Uterus (tissue), 2 donors: ENCODE measurements at regions not wholly inside any gene's neighbourhood (a gene's known extent, or its start where the extent isn't known, plus 50 kb on each side); places are given as distances from the start of the nearest gene placed in this dataset.

Experiments
- POLR2A ChIP-seq, 2 donors: fragments of 450-650 bp; IDR thresholded peaks; one replicate each; pipeline ENCODE4 v1.6.1; 2016; ENCODE audit warnings: antibody characterized with exemption in 2 of 2, mild to moderate bottlenecking in 1 of 2, moderate library complexity in 1 of 2
- TF ChIP-seq, protein P1 (sequence below), 4 experiments: fragments of 200-600 bp in 2 of 4; fragments of 450-650 bp in 2 of 4; sonication (generic) in 2 of 4; IDR thresholded peaks; one replicate each; pipeline ENCODE4 v1.5.1; 2016 to 2019; ENCODE audit warnings: antibody characterized with exemption in 4 of 4, mild to moderate bottlenecking in 2 of 4, moderate library complexity in 1 of 4

DNA sequence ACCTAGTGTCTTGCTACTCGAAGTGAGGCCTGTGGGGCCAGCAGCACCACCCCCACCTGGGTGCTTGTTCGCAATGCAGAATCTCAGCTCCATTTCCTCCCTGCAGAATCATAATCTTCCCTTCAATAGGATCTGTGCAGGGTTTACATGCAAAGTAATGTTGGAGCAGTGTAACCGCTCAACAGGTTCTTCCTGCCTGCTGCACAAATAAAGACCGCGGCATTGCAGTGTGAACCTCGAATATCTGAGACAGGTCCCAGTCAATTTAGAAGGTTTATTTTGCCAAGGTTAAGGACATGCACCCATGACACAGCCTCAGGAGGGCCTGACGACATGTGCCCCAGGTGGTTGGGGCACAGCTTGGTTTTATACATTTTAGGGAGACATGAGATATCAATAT lies 119.2 kb downstream of the TLR5 start:
- TF ChIP-seq, protein P1, sequence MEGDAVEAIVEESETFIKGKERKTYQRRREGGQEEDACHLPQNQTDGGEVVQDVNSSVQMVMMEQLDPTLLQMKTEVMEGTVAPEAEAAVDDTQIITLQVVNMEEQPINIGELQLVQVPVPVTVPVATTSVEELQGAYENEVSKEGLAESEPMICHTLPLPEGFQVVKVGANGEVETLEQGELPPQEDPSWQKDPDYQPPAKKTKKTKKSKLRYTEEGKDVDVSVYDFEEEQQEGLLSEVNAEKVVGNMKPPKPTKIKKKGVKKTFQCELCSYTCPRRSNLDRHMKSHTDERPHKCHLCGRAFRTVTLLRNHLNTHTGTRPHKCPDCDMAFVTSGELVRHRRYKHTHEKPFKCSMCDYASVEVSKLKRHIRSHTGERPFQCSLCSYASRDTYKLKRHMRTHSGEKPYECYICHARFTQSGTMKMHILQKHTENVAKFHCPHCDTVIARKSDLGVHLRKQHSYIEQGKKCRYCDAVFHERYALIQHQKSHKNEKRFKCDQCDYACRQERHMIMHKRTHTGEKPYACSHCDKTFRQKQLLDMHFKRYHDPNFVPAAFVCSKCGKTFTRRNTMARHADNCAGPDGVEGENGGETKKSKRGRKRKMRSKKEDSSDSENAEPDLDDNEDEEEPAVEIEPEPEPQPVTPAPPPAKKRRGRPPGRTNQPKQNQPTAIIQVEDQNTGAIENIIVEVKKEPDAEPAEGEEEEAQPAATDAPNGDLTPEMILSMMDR (IDR thresholded peaks at IDR 0.05) = no peak
- TF ChIP-seq POLR2A (IDR thresholded peaks at IDR 0.05) = no peak
